NCI-H1436 (cell line): ENCODE measurements at regions not wholly inside any gene's neighbourhood (a gene's known extent, or its start where the extent isn't known, plus 50 kb on each side); places are given as distances from the start of the nearest gene placed in this dataset.
"Not testable (repeated sequence)": the region's sequence is repeated elsewhere in the genome, so short reads cannot be mapped to it uniquely, and the experiment has no call there.

Source experiments
- DNase-seq: peaks from one replicate; lab custom pipeline; 2025; lab: John Stamatoyannopoulos, UW

GRCh38 chr1:147348592-147348991 is 106.1 kb downstream of the CHD1L start:
- DNase-seq: not testable (repeated sequence)

GRCh38 chr1:147349533-147349932 is 107.0 kb downstream of the CHD1L start:
- no peak for DNase-seq

GRCh38 chr1:147351140-147351835 is 108.8 kb downstream of the CHD1L start:
- no peak for DNase-seq

- no peak for DNase-seq
These were observed 135.1 kb downstream of the CHD1L start for GRCh38 chr1:147377263-147378246.

DNA sequence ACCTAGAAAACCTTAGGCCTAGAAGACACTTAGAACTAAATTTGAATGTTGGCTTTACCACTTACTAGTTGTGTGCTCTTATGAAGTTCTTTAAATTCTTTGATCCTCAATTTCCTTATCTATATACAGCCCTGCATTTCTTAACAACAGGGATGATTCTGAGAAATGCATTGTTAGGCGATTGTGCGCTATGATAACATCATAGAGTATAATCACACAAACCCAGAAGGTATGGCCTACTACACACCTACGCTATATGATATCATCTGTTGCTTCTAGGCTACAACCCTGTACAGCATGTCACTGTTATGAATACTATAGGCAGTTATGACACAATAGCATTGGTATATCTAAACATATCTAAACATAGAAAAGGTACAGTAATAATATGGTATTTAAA is 137.4 kb downstream of the CHD1L start:
- DNase-seq: no peak

GRCh38 chr1:147384804-147385203 is 142.3 kb downstream of the CHD1L start:
- no peak for DNase-seq

- DNase-seq: no peak
These were observed 146.5 kb downstream of the CHD1L start for GRCh38 chr1:147388969-147389368.

GRCh38 chr1:147389532-147390184 is 147.2 kb downstream of the CHD1L start:
- DNase-seq: peak; percentile 59

- no peak for DNase-seq
These were observed 147.7 kb downstream of the CHD1L start for GRCh38 chr1:147390185-147390542.

GRCh38 chr1:147391114-147391513 is 148.6 kb downstream of the CHD1L start:
- no peak for DNase-seq

- DNase-seq: not testable (repeated sequence)
These were observed 138.8 kb upstream of the BCL9 start for GRCh38 chr1:147402326-147403045.

DNA sequence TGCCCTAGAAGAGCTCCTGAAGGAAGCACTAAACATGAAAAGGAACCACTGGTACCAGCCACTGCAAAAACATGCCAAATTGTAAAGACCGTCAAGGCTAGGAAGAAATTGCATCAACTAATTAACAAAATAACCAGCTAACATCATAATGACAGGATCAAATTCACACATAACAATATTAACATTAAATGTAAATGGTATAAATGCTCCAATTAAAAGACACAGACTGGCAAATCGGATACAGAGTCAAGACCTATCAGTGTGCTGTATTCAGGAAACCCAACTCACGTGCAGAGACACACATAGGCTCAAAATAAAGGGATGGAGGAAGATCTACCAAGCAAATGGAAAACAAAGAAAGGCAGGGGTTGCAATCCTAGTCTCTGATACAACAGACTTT is 137.0 kb upstream of the BCL9 start:
- not testable (repeated sequence) for DNase-seq

GRCh38 chr1:147409886-147410285 is 131.4 kb upstream of the BCL9 start:
- DNase-seq: no peak

- no peak for DNase-seq
These were observed 128.1 kb upstream of the BCL9 start for GRCh38 chr1:147413110-147413605.

- no peak for DNase-seq
These were observed 126.7 kb upstream of the BCL9 start for GRCh38 chr1:147414505-147415163.

- no peak for DNase-seq
These were observed 124.3 kb upstream of the BCL9 start for GRCh38 chr1:147417024-147417423.

GRCh38 chr1:147423100-147423827 is 118.0 kb upstream of the BCL9 start:
- DNase-seq: peak; percentile 18

DNA sequence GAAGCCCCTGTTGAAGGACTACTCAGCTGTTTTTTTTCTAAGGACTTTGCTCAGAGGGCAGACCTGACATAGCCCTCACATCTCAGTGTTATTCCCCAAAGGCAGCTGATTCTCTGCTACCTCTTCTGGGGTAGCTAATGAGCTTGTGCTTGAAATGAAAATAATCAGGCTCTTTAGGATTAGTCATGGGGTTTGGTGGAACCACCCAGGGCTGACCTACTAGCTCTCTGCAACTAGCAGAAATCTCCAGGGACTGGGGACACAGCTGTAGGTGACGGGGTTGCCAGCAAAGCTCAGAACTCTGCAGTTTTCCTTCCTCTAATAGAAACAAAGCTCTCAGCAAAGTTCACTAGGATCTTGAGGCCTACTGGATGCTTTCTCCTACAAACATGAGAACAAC is 106.4 kb upstream of the BCL9 start:
- DNase-seq: peak; percentile 12

- no peak for DNase-seq
These were observed 96.9 kb upstream of the BCL9 start for GRCh38 chr1:147444381-147444780.

- DNase-seq: no peak
These were observed 89.7 kb upstream of the BCL9 start for GRCh38 chr1:147451628-147452027.

GRCh38 chr1:147452809-147453208 is 88.5 kb upstream of the BCL9 start:
- DNase-seq: no peak
